Fibroblast of pulmonary artery (primary cell): ENCODE measurements at regions not wholly inside any gene's neighbourhood (a gene's known extent, or its start where the extent isn't known, plus 50 kb on each side); places are given as distances from the start of the nearest gene placed in this dataset.

Source experiments
- DNase-seq: peaks from one replicate; pipeline ENCODE4 v3.0.0-alpha.2; 2010; ENCODE audit warnings: low read depth
- H3K4me3 ChIP-seq: replicated peaks from 2 replicates; pipeline ENCODE4 v1.5.1; 2011; ENCODE audit warnings: low read depth, mild to moderate bottlenecking, control low read depth, low read length, moderate library complexity
- TF ChIP-seq, protein P1 (sequence below): IDR thresholded peaks from 2 replicates; pipeline ENCODE4 v1.5.1; 2011; ENCODE audit warnings: mild to moderate bottlenecking, control low read depth, low read length, inconsistent platforms; ENCODE audit errors: missing control alignments

DNA sequence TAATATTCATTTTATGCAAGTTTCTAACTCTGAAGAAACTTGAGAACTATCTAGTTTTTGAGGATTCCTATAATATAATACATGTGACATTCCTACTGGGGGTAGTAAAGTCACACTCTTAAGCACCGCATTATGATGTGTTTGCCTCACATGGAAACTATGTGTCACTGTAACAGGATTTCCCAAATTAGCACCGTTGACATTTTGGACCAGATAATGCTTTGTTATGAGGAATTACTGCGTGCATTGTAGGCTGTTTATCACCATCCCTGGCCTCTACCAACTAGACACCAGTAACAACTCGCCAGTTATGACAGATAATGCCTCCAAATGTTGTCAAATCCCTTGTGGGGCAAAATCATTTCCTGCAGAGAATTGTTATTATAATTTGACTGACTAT, 267.8 kb downstream of the RAP2B start:
- no peak overlapping the region for H3K4me3 ChIP-seq
- DNase-seq: peak; percentile 26
- TF ChIP-seq, protein P1, sequence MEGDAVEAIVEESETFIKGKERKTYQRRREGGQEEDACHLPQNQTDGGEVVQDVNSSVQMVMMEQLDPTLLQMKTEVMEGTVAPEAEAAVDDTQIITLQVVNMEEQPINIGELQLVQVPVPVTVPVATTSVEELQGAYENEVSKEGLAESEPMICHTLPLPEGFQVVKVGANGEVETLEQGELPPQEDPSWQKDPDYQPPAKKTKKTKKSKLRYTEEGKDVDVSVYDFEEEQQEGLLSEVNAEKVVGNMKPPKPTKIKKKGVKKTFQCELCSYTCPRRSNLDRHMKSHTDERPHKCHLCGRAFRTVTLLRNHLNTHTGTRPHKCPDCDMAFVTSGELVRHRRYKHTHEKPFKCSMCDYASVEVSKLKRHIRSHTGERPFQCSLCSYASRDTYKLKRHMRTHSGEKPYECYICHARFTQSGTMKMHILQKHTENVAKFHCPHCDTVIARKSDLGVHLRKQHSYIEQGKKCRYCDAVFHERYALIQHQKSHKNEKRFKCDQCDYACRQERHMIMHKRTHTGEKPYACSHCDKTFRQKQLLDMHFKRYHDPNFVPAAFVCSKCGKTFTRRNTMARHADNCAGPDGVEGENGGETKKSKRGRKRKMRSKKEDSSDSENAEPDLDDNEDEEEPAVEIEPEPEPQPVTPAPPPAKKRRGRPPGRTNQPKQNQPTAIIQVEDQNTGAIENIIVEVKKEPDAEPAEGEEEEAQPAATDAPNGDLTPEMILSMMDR: no peak

DNA sequence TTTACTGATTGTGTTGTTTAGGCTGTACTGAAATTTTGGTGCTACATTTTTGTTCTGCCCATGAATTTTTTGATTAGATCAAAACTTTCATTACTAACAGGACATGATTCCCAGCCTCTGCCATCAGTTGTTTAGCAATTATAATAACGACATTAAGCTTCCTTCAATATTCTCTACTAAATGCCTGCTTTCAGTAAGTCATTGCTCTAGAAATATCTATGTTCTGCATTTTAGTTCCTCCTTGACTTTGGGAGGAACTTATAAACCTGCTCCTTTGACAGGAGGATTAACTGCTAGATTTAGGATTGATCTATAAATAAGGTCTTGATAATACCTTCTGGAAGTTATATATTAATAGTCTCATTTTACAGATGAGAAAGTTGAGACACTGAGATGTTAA, 269.1 kb downstream of the RAP2B start:
- no peak overlapping the region for H3K4me3 ChIP-seq
- TF ChIP-seq, protein P1: no peak
- DNase-seq: no peak

DNA sequence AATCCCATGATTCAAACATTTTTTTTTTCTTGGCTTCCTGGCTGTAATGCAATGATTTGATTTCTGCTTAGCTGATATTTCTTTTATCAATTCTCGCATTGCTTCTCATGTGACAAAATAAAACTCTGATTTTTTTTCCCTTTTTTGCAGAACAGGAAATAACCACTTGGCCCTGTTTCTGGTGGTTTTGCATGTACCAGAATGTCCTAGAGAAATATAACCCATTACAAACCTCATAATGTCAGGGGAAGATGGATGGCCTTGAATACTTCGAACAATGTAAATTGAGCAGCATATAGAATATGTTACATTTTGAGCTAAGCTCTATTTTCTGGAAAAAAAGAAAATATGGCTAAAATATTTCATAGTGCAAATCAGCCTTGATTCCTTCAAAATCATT, 275.6 kb downstream of the RAP2B start:
- DNase-seq: no peak
- TF ChIP-seq, protein P1: no peak
- no peak overlapping the region for H3K4me3 ChIP-seq

DNA sequence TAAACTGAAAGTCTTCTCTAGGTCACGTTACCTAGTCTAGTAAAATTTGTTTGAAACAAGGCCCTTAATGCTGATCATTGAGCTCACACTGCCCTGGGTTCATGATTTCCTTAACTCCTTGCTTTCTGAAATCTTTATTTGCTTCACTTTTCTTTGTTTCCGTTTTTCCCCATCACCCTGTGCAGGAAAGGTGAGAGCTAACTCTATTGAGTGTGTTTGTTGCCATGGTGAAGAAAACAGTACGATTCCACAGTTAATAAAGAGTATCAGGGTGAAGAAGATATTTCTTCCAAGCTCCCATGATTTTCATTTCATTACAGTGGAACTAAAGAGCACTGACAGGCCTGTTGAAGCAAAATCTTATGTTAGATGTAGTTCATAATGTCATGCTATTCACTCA, 276.2 kb downstream of the RAP2B start:
- TF ChIP-seq, protein P1: no peak
- H3K4me3 ChIP-seq: no peak overlapping the region
- DNase-seq: no peak

DNA sequence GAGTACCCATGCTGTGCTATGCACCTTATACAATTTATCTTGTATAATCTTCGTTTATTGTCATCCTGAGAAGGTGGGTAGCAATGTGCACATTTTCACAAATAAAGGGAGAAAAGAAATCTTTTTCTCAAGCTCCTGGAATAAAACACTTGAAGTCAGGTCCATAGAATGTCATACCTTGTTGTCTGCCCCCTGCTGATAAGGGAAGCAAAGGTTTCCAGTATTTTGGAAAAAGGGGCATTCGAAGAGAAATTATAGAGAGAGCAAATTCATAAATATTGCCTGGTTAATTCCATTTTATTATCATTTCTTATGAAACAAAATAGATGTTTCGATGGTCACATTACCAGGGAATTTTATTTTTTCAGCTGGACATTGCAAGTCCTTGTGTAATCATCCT, 277.8 kb downstream of the RAP2B start:
- H3K4me3 ChIP-seq: no peak overlapping the region
- DNase-seq: no peak
- TF ChIP-seq, protein P1: peak; percentile 4

DNA sequence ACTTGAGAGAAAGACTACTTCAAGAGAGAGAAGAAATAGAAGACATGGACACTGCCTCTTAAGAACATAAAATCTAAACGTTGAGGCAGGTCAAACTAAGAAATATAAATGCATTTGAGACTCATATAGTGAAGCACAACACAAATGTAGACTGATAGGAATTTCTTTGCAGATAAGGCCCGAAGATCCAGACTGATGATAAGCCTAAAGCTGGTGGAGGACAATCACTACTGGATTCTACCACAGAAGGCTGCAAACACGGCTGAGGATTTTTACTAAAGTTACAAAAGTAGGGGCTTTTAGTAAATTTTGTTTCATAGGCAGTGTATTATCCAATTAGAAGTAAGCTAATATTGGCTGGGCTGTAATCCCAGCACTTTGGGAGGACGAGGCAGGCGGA, 278.3 kb downstream of the RAP2B start:
- no peak for DNase-seq
- no peak overlapping the region for H3K4me3 ChIP-seq
- TF ChIP-seq, protein P1: no peak

DNA sequence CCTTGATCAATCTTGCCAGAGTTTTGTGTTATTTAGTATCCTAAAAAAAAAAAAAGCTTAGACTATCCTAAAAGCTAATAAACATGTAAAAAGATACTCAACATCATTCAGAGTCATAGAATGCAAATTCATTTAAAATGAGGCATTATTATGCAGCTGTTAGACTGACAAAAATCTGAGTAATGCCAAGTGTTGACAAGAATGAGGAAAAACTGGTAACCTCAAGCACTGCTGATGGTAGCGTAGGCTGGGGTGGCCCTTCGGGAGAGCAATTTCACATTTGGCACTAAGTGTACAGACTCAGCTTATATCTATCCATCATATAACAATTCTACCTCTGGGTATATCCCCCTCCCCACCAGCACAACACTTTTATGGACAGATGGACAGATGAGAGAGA, 280.4 kb downstream of the RAP2B start:
- TF ChIP-seq, protein P1: no peak
- no peak overlapping the region for H3K4me3 ChIP-seq
- DNase-seq: peak; percentile 8
